Fibroblast of mammary gland (primary cell): ENCODE measurements at regions not wholly inside any gene's neighbourhood (a gene's known extent, or its start where the extent isn't known, plus 50 kb on each side); places are given as distances from the start of the nearest gene placed in this dataset.

ENCODE experiments used
- DNase-seq: peaks from one replicate; pipeline ENCODE4 v3.0.0-alpha.2; 2010; ENCODE audit warnings: low read depth
- H3K4me3 ChIP-seq: 2 replicates; pipeline ENCODE4 v1.5.1; 2011; ENCODE audit warnings: low read depth, mild to moderate bottlenecking, low read length, moderate library complexity; ENCODE audit not compliant: control insufficient read depth
- CTCF ChIP-seq: conservative IDR thresholded peaks from 2 replicates; pipeline ENCODE4 v1.5.1; 2011; ENCODE audit warnings: low read depth, low read length, inconsistent platforms; ENCODE audit not compliant: control insufficient read depth, insufficient read depth

DNA sequence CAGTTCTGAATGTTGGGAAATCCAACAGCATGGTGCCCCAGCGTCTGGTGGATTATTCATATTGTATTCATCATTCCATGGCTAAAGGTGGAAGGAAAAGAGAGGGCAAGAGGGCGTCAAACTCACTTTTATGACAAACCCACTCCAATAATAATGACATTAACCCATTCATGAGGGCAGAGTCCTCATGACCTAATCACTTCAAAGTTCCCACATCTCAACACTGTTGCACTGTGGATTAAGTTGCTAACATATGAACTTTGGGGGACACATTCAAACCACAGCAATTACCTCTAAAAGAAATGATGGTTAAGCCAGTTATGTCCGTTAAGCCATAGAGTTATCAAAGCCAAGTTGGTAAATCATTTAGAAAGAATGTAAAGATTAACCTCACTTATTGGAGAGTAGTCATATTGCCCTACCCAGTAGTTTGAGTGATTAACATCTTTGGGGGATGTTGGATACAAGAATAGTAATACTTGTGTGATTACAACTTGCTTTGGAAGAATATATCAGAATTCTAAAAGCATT, 212.4 kb upstream of the FLRT2 start:
- peak; percentile 52 for DNase-seq
- TF ChIP-seq CTCF: no peak
- no peak overlapping the region for H3K4me3 ChIP-seq

GRCh38 chr14:85319101-85319500, 210.8 kb upstream of the FLRT2 start:
- no peak for DNase-seq
- TF ChIP-seq CTCF: no peak
- no peak overlapping the region for H3K4me3 ChIP-seq

DNA sequence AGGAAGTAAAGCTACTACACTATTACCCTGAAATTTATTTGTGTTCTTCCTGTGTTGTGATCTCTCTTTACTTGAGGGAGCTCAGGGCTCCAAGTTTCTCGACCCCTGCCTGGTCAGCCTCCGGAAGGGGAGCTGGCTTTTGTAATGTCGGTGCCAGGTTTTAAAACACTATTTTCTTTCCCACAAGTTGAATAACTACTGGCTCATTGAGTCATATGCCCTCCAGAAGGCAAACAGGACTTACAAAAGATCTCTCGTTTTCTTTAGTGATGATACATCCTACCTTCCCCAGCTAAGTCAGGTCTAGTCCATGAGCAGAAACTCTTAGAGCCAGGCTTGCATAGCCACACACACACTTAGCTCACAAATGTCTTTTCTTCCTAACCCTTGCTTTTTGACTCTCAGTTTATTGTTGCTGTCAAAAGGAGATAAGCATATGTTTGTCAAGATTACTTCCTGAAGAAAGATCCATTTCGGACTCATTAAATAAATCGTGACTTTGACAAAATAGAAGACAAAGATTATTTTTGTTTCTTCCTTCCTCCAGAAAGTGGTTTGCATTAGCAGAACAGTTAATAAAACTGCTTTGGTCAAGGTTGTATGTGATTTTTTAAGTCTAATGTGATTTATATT, 209.8 kb upstream of the FLRT2 start:
- TF ChIP-seq CTCF: no peak
- peak; percentile 65 for DNase-seq
- H3K4me3 ChIP-seq: no peak overlapping the region

DNA sequence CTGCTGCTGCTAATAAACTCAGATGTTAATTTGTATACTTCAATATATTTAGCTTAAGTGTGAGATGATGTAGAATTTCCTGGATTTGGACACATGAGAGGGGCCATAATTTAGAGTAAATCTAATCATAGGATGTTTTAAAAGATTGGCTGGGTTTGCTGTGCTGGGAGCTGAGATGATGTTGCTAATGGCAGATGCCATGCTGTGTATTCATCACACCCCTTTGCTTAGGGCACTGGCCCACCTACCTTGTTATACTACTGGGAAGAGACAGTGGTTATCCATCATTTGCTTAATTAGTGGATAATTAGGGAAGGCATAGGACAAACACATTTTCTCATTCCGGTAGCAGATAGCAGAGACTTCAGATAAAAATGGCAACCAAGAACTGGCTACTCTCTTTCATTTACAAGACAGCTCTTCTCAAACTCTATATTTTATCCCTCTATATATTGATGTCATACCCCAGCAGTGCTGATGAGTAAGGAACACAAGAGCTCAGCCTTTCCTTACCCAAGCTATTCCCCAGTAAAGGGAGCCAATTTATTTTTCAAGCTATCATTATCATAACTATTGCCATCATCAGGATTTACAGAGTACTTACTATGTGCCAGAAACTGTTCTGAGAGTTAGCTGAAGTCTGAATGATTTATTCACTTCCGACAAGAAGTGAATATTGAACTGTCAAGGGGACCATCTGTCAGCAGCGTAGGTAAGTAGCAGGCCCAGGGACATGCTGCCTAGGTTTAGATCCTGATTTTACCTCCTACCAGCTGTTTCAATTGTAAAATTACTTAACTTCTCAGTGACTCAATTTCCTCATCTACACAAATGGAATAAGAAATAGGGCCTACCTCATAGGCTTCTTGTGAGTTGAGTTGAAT, 204.6 kb upstream of the FLRT2 start:
- TF ChIP-seq CTCF: no peak
- H3K4me3 ChIP-seq: no peak overlapping the region
- no peak for DNase-seq

GRCh38 chr14:85332401-85332800, 197.5 kb upstream of the FLRT2 start:
- TF ChIP-seq CTCF: no peak
- DNase-seq: no peak
- no peak overlapping the region for H3K4me3 ChIP-seq

DNA sequence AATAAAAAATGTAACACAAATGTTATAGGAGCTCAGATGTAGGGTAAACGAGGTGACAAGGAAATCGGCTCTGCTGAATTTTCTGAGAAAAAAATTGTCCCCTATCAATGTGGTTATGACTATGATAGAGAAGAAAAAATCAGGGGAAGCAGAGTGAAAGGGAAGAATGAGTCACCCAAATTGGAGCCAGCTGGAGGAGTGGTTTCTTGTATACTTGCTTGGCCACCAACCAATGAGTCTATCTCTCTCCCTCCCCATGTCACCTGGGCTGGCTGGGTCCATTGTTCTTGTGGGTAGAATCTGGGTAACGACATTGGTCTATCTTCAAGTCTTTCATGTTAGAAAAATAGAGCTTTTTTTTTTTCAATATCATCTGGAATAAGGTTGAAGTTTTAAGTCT, 196.6 kb upstream of the FLRT2 start:
- peak; percentile 76 for DNase-seq
- no peak overlapping the region for H3K4me3 ChIP-seq
- no peak for TF ChIP-seq CTCF
